Large intestine (tissue), 3 donors: ENCODE measurements at regions not wholly inside any gene's neighbourhood (a gene's known extent, or its start where the extent isn't known, plus 50 kb on each side); places are given as distances from the start of the nearest gene placed in this dataset.
"Not testable (repeated sequence)": the region's sequence is repeated elsewhere in the genome, so short reads cannot be mapped to it uniquely, and the experiment has no call there.

Source experiments
- DNase-seq, 2 donors: peaks; one replicate each; pipeline versions ENCODE4 v3.0.0 to v3.0.0-alpha.2; 2013
- H3K27ac ChIP-seq: one replicate; pipeline ENCODE4 v1.5.1; 2013; ENCODE audit warnings: low read length
- H3K27me3 ChIP-seq: 2 replicates; pipeline ENCODE4 v1.6.1; 2013; ENCODE audit warnings: low read length; ENCODE audit not compliant: control insufficient read depth, insufficient read depth
- H3K36me3 ChIP-seq: 2 replicates; pipeline ENCODE4 v1.6.1; 2013; ENCODE audit warnings: low read length; ENCODE audit not compliant: control insufficient read depth, insufficient read depth
- H3K4me1 ChIP-seq: one replicate; pipeline ENCODE4 v1.6.1; 2013; ENCODE audit warnings: low read length; ENCODE audit not compliant: control insufficient read depth, insufficient read depth
- H3K4me3 ChIP-seq: one replicate; pipeline ENCODE4 v1.5.1; 2013; ENCODE audit warnings: low read length
- H3K9me3 ChIP-seq: one replicate; pipeline ENCODE4 v1.6.1; 2013; ENCODE audit warnings: mild to moderate bottlenecking, low read depth, low read length, moderate library complexity; ENCODE audit not compliant: control insufficient read depth
- WGBS: methylation state at CpG from one replicate; pipeline ENCODE4 v1.1.5; 2013; ENCODE audit warnings: low lambda C conversion rate; ENCODE audit not compliant: insufficient coverage; 5-methylcytosine and 5-hydroxymethylcytosine counted together

GRCh38 chr9:34797367-34797766 is 87.4 kb upstream of the CCL21 start:
- no CpG with 5 or more reads among the region's 14 CpGs for WGBS
- H3K27me3 ChIP-seq = peaks cover 3% of the 10 kb centered on the region
- no peak overlapping the region for H3K27ac ChIP-seq
- DNase-seq = no peak
- no peak overlapping the region for H3K4me3 ChIP-seq
- H3K36me3 ChIP-seq = no peaks in the 10 kb centered on the region
- H3K9me3 ChIP-seq = no peaks in the 10 kb centered on the region
- H3K4me1 ChIP-seq = no peaks in the 10 kb centered on the region

- WGBS = 0% methylated on average over 1 of the region's 7 CpGs
- H3K36me3 ChIP-seq = no peaks in the 10 kb centered on the region
Measured at GRCh38 chr9:34796924-34797323, 87.0 kb upstream of the CCL21 start.

DNA sequence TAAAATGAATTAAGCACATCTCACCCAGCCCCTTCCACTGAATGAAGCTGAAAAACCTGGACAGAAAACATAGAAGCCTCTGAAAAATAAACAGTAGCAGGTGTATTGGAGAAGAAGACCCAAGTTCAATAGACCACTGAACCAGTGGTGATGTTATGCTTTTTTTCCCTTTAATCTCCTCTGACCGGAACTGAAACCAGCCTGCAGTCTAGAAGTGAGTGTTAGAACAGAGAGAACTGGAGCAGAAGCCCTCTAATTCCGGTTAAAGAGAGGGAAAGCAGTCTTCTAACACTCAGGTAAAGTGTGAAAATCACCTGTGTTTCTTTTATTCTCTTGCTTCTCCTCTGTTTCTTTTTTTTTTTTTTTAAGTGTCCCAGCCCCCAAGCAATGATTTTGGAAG is 83.5 kb upstream of the CCL21 start:
- H3K27ac ChIP-seq = no peak overlapping the region
- no peaks in the 10 kb centered on the region for H3K9me3 ChIP-seq
- no peaks in the 10 kb centered on the region for H3K36me3 ChIP-seq
- H3K4me3 ChIP-seq = no peak overlapping the region
- H3K27me3 ChIP-seq = peaks cover 3% of the 10 kb centered on the region
- H3K4me1 ChIP-seq = no peaks in the 10 kb centered on the region
- no CpG with 5 or more reads among the region's 2 CpGs for WGBS
- DNase-seq = no peak

More at GRCh38 chr9:34796924-34797323, 87.0 kb upstream of the CCL21 start:
- DNase-seq = no peak
- Histone ChIP-seq H3K4me1 (no peaks in the 10 kb centered on the region), H3K9me3 (no peaks in the 10 kb centered on the region), H3K27ac (no peak overlapping the region), H3K4me3 (no peak overlapping the region), H3K27me3 (peaks cover 3% of the 10 kb centered on the region)

DNA sequence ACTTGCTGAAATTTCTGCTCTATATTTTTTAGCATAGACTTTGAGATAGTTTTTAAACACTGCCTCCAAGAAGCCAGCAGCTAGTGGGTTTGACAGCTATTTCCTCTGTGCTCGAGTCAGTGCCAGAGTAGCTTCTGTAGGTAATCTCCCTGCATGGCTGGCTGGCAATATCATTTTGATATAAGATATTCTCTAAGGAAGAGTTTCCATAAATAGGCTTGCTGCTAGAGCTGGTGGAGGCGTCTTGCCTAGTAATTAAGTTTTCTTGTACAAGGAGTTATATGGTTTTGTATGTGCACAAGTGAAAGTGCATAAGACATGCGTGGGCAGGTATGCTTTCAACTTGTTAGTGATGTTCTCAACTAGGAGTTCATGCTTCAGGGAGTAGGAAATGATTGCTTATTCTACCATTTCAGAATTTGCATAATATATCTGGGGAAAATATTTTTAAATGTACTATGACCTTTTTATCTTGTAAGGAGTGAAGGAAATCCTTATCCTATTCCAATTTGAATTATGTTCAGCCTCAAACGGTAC is 74.1 kb upstream of the CCL21 start:
- Histone ChIP-seq H3K4me1 (no peaks in the 10 kb centered on the region), H3K27ac (no peak overlapping the region), H3K9me3 (no peaks in the 10 kb centered on the region), H3K4me3 (no peak overlapping the region), H3K36me3 (no peaks in the 10 kb centered on the region), H3K27me3 (peaks cover 2% of the 10 kb centered on the region)
- no CpG with 5 or more reads among the region's 4 CpGs for WGBS
- no peak for DNase-seq

GRCh38 chr9:34782372-34782771 is 72.4 kb upstream of the CCL21 start:
- no CpG with 5 or more reads among the region's 2 CpGs for WGBS
- Histone ChIP-seq H3K27me3 (no peaks in the 10 kb centered on the region), H3K27ac (no peak overlapping the region), H3K36me3 (no peaks in the 10 kb centered on the region), H3K4me1 (no peaks in the 10 kb centered on the region), H3K4me3 (no peak overlapping the region), H3K9me3 (no peaks in the 10 kb centered on the region)
- no peak for DNase-seq

GRCh38 chr9:34777666-34778065 is 67.7 kb upstream of the CCL21 start:
- H3K4me3 ChIP-seq = no peak overlapping the region
- no peaks in the 10 kb centered on the region for H3K9me3 ChIP-seq
- no peaks in the 10 kb centered on the region for H3K36me3 ChIP-seq
- H3K27me3 ChIP-seq = no peaks in the 10 kb centered on the region
- no peaks in the 10 kb centered on the region for H3K4me1 ChIP-seq
- H3K27ac ChIP-seq = no peak overlapping the region
- WGBS = no CpG with 5 or more reads among the region's 2 CpGs
- DNase-seq = no peak

DNA sequence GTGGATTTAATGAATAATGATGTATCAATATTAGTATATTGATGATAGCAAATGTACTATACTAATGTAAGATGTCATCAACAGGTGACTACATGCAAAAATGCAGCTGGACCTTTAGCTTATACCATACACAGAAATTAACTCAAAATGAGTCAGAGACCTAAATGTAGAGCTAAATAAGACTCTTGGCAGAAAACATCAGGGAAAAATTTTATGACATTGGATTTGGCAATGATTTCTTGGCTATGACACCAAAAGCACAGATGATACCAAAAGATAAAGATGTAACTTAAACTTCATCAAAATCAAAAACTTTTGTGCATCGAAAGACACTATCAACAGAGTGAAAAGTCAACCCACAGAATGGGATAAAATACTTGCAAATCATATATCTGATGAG is 64.0 kb upstream of the CCL21 start:
- no peak overlapping the region for H3K4me3 ChIP-seq
- 90% methylated on average over 1 of the region's 1 CpG for WGBS
- no peak overlapping the region for H3K27ac ChIP-seq
- no peaks in the 10 kb centered on the region for H3K36me3 ChIP-seq
- no peaks in the 10 kb centered on the region for H3K4me1 ChIP-seq
- no peak for DNase-seq
- no peaks in the 10 kb centered on the region for H3K9me3 ChIP-seq
- no peaks in the 10 kb centered on the region for H3K27me3 ChIP-seq

DNA sequence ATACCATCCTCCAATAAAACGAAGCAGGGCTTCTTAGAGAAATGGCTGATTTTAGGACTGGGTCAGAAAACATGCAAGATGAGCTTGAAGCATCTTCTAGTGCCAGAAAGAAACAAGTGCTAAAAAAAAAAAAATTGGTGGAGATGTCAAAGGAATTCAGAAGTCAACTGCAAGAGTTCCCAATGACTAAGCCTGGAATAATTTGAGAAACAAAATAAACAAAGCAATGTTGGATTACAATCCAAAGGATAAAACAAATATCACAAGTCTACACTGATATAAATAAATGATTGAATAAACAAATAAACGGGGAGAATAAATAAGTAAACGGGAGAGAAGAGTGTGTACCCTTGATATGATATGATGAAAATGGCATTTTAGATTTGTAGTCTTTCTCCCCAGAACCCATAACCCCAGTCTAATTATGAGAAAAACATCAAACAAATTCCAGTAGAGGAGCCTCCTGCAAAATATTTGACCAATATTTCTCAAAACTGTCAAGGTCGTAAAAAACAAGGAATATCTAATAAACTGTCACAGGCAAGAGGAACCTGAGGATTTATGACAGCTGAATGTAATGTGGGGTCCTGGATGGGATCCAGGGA is 63.5 kb upstream of the CCL21 start:
- Histone ChIP-seq H3K27me3 (no peaks in the 10 kb centered on the region), H3K27ac (no peak overlapping the region), H3K4me3 (no peak overlapping the region), H3K36me3 (no peaks in the 10 kb centered on the region), H3K9me3 (no peaks in the 10 kb centered on the region), H3K4me1 (no peaks in the 10 kb centered on the region)
- 83% methylated on average over 2 of the region's 4 CpGs for WGBS
- no peak for DNase-seq

GRCh38 chr9:34771007-34771406 is 61.1 kb upstream of the CCL21 start:
- 83% methylated on average over 2 of the region's 4 CpGs for WGBS
- no peak for DNase-seq
- no peak overlapping the region for H3K4me3 ChIP-seq
- H3K9me3 ChIP-seq = no peaks in the 10 kb centered on the region
- H3K27ac ChIP-seq = no peak overlapping the region
- H3K4me1 ChIP-seq = no peaks in the 10 kb centered on the region
- H3K36me3 ChIP-seq = no peaks in the 10 kb centered on the region
- no peaks in the 10 kb centered on the region for H3K27me3 ChIP-seq

DNA sequence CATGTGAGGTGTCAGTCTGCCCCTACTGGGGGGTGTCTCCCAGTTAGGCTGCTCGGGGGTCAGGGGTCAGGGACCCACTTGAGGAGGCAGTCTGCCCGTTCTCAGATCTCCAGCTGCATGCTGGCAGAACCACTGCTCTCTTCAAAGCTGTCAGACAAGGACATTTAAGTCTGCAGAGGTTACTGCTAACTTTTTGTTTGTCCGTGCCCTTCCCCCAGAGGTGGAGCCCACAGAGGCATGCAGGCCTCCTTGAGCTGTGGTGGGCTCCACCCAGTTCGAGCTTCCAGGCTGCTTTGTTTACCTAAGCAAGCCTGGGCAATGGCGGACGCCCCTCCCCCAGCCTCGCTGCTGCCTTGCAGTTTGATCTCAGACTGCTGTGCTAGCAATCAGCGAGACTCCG is 57.2 kb upstream of the CCL21 start:
- no CpG with 5 or more reads among the region's 9 CpGs for WGBS
- not testable (repeated sequence) for H3K4me1 ChIP-seq, H3K4me3 ChIP-seq, H3K9me3 ChIP-seq, H3K27ac ChIP-seq, H3K36me3 ChIP-seq, DNase-seq, H3K27me3 ChIP-seq
